ENCODE measurements at regions not wholly inside any gene's neighbourhood (a gene's known extent, or its start where the extent isn't known, plus 50 kb on each side); places are given as distances from the start of the nearest gene placed in this dataset.
"Not testable (repeated sequence)": the region's sequence is repeated elsewhere in the genome, so short reads cannot be mapped to it uniquely, and the experiment has no call there.

DNA sequence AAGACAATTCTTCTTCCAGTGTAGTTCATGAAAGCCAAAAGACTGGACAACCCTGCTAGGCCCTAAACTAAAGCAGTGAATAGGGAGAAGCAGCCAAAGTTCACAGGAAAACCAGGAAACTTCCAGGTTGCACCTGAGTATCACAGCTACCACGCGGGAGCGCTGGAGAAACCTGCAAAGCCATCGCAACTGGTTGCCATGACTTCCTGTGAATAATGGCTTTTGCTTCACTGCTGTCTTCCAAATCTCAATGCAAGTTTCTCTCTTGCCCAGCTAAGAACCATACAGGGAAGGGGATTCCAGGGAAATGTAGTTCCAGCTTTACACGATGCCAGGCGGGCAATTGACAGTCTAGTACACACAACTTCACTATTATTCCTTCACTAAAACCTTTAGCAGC, 114.1 kb downstream of the GXYLT1 start:
- no peak for DNase-seq (ENCODE audit: low read depth)

DNA sequence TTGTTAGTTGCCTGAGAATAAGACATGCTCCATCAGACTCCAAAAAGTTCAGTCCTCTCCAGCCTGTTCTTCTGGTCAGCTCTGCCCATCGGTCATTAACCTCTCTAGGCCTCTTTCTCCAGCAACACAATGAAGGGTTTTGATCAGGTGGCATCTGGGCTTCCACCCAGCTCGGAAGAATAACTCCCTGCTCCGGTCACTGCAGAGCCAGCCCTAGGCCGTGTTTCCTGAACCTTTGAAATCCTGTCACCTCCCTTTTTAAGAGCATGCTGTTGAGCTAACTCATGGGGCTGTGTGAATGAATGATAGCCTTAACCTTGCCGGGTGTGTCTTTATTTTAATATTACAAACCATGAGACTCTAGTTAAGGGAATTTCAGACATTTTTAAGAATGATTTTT, 117.1 kb downstream of the GXYLT1 start:
- no peak for DNase-seq (ENCODE audit: low read depth)

DNA sequence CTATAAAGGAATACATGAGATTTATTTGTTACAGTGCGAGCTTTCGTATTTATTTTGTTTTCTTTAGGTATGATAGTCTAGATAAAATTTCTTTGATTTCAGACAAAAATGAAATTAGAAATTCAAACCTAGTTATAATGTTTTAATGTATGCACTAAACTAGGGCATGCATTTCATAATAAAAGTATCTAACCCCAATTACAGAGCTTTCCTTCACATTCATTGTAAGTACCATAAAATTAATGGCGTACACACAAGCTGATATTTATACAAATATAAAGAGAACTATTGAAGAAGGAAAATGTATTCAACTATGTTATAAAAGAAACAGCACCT, 120.2 kb downstream of the GXYLT1 start:
- no peak for DNase-seq (ENCODE audit: low read depth)

DNA sequence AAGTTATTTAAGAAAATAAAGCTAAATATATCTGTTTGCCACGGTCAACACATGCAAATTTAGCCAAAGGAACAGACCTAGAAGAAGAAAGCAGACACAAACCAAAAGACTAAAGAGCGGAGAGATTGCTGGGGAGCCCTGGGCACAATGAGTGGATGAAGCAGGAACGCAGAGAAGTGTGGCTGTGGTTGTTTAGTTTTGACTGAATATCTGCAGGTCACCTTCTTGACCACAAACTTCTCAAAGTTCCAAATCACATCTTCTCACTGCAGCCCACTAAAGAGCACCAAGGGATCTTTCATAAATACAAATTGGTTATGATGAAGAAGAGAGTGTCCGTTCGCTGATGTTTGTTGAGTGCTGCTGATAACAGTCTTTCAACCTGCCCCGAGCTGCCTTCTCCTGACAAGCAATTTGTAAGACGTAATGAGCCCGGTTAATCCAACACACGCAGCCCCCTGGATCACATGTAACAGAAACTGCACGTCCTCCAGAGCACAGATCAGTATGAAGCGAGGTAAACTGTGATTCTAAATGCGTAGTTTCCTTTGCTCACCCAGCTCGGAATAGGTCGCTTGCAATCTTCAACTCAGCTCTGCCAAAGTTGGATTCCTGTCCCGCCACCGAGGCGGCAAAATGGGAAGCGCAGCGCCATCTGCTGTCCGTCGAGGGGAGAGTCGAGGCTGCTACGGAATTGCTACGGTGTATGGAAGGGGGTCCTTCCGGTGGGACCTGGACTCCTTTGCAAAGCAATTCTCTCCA, 120.8 kb downstream of the GXYLT1 start:
- DNase-seq (ENCODE audit: low read depth): peak; percentile 45

DNA sequence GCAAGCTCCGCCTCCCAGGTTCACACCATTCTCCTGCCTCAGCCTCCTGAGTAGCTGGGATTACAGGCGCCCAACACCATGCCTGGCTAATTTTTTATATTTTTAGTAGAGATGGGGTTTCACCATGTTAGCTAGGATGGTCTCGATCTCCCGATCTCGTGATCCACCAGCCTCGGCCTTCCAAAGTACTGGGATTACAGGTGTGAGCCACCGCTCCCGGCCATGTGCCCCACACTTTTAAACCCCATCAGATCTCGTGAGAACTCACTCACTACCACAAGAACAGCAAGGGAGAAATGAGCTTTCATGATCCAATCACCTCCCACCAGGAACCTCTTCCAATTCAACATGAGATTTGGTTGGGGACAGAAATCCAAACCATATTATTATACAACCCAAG, 122.7 kb downstream of the GXYLT1 start:
- not testable (repeated sequence) for DNase-seq (ENCODE audit: low read depth)

DNA sequence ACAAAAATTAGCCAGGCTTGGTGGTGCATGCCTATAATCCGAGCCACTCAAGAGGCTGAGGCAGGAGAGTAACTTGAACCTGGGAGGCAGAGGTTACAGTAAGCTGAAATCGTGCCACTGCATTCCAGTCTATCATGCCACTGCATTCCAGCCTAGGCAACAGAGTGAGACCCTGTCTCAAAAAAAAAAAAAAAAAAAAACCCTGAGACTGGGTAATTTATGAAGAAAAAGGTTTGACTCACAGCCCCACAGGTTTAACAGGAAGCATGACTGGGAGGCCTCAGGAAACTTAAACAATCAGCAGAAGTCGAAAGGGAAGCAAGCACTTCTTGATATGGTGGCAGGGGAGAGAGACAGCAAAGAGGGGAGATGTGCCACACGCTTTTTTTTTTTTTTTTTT, 123.2 kb downstream of the GXYLT1 start:
- no peak for DNase-seq (ENCODE audit: low read depth)

DNA sequence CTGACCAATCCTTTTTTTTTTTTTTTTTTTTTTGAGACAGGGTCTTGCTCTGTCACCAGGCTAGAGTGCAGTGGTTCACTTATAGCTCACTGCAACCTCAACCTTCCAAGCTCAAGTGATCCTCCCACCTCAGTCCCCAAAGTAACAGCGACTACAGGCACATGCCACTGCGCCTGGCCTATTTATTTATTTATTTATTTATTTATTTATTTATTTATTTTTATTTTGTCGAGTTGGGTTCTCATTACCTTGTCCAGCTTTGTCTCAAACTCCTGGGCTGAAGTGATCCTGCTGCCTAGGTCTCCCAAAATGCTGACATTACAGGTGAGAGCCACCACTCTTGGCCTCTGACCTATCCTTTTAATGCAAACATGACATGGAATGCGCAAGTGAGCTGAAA, 124.4 kb downstream of the GXYLT1 start:
- no peak for DNase-seq (ENCODE audit: low read depth)

DNA sequence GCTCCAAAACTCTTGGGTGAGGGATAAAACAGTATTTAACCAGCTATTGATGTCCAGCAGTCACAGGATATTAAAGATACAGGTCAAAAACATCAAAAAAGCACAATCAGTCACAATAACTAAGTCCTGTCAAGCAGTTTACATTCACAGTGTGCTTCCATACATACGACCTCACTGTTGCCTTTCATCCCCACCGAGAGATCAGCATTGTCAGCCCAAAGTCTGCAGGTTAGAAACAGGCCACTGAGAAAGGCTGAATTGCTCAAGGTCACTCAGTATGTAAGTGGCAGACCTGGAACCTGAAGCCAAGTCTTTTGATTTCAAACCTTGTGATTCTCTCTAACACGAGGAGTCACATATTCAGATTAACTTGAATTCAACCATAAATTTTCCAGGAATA, 124.9 kb downstream of the GXYLT1 start:
- no peak for DNase-seq (ENCODE audit: low read depth)

DNA sequence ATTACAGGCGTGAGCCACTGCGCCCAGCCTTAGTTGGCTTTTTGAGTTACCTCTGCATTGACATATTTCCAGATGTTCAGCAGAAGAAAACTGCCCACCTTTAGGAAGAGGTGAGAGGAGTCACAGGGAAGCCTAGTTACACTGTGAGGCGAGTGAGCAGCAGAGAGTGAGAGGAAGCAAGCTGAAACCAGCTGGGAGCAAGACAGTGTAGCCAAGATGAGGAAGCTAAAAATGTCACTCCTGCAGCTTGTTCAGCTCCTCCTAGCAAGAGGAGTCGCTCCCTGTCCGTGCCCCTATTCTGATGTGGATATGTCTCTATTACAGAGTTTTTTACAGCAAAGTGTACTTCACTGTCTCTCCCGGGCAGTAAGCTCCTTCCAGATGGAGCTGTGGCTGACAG, 127.6 kb downstream of the GXYLT1 start:
- no peak for DNase-seq (ENCODE audit: low read depth)

DNA sequence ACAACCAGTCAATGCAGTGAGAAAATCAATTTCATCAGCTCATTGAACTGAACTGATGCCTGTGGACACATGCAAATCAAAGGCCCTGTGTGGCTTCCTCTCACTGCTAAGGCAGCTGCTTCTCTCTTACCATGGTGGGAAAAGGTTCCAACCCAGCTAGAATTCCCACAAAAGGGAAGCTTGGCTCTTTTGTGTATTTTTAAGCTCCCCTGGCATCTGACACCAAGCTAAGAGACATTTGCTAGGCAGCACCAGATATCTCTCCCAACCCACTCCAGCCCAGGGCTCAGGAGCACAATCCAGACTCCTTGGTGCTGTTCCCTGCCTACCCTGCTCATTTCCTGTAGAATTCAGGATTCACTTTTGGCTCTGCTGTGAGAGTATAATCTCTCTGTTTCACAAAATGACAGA, 129.6 kb downstream of the GXYLT1 start:
- DNase-seq (ENCODE audit: low read depth): no peak

DNA sequence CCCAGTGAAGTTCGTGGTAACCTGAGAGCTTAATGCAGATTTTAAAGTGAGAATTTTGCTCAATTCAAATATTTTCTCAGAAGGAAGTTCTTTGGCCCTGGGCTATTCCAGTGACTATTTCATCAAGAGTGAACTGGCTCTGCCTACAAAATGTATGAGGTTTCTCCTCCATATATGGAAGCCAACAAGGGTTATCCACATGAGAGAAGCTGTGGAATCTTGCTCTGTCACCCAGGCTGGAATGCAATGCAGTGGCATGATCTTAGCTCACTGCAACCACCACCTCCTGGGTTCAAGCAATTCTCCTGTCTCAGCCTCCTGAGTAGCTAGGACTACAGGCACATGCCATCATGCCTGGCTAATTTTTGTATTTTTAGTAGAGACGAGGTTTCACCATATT, 132.2 kb downstream of the GXYLT1 start:
- not testable (repeated sequence) for DNase-seq (ENCODE audit: low read depth)

DNA sequence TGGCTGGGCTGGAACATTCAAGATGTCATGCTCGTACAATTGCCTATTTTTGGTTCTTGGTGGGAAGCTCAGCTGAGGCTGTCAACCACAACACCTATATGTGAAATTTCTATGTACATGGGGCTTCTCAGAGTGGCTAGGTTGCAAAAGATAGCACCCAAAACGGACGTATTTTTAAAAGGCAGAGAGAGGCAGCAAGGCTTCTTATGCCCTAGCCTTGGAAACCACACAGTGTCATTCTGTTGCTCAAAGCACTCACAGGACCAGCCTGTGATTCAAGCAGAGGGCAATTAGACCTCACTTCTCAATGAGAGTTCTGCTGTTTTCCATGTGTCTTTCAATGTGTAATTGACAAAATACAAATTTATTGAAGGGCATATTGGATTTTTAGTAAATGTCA, 134.0 kb downstream of the GXYLT1 start:
- DNase-seq (ENCODE audit: low read depth): no peak

DNA sequence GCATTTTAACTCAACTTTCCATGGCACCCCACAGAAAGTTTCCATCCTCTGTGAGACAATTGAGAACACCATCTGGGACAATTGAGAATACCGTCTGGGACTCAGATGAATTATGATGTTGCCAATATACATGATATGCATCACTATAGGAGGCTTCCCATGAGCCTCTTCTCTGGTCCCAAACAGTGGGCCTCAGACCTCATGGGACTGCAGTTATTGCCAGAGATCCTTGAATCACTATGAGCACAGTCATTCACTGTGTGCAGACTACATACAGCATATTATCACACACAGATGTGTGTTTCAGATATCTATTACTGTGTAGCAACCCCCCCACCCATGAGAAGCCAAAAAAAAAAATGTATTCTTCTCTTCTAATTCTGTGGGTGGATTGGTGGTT, 134.4 kb downstream of the GXYLT1 start:
- no peak for DNase-seq (ENCODE audit: low read depth)

DNA sequence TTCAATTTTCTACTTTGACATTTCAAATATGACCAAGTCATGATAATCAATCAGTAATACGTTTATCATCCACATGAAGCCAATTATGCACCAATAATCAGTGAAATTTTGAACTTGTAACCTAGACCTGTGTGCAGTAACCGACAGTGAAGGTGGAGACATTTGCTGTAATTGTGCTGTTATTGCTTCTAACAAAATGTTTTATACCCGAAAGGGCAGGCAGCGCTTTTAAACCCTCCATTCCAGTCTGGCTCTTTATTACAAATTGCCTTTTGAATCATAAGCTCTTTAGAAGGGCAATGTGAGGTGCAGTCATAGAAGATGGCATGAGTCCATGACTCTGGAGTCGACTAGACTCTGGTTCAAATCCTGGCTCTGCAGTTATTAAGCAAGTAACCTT, 135.7 kb downstream of the GXYLT1 start:
- no peak for DNase-seq (ENCODE audit: low read depth)

DNA sequence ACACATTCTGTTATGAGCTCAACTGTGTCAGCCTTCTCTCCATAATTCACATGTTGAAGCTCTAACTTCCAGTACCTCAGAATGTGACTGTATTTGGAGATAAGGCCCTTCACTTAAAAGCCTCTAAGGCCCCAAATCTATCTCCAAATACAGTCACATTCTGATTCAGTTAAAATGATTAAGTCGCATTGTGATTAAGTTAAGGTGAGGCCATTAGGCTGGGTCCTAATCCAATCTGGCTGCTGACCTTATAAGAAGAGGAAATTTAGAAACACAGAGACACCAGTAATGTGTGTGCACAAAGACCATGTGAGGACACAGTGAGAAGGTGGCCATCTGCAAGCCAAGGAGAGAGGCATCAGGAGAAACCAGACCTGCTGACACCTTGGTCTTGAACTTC, 141.6 kb downstream of the GXYLT1 start:
- DNase-seq (ENCODE audit: low read depth): no peak

DNA sequence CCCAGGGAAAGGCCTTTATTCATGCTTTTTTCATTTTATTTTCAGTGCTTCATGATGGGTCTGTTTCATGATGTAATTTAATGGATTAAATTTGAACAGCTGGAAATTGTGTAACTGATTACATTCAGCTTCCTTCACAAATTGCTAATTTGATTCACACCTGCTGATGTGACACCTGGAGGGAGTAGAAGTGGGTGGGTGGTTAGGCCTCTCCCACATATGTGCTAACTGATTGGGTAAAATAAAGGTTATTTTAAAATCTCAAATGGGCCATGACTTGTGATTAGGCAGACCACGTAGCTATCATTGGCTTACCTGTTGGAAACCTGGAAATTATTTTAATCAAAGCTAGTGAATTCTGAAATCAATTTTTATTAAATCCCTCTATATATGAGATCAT, 142.1 kb downstream of the GXYLT1 start:
- no peak for DNase-seq (ENCODE audit: low read depth)

DNA sequence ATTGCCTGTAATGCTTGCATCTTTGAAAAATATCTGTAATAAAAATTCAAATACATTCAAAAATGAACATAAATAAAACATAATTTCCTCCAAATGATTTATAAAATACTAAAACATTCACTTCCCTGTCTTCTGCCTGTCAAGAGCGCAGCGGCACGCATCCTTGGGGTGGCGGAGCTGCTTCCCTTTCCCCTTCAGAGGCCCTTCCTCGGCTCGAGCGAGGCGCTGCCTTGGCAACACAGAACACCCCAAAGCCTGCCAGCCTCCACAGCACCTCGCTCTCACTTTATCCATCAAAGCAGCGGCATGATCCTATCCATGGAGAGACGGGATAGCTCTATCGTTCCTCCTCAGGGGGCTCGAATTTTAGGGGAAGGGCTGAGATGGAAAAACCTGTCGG, 146.2 kb downstream of the GXYLT1 start:
- DNase-seq (ENCODE audit: low read depth): no peak

DNA sequence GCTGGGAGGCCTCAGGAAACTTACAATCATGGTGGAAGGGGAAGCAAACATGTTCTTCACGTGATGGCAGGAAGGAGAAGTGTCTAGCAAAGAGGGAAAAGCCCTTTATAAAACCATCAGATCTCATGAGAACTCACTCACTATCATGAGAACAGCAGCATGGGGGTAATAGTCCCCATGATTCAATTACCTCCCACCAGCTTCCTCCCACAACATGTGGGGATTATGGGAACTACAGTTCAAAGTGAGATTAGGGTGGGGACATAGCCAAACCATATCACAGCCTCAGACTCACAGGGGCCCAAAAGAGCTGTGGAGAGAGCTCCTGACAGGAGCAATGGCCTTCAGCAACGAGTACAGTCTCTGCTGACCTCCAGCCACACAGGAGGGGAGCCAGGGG, 151.4 kb downstream of the GXYLT1 start:
- no peak for DNase-seq (ENCODE audit: low read depth)

DNA sequence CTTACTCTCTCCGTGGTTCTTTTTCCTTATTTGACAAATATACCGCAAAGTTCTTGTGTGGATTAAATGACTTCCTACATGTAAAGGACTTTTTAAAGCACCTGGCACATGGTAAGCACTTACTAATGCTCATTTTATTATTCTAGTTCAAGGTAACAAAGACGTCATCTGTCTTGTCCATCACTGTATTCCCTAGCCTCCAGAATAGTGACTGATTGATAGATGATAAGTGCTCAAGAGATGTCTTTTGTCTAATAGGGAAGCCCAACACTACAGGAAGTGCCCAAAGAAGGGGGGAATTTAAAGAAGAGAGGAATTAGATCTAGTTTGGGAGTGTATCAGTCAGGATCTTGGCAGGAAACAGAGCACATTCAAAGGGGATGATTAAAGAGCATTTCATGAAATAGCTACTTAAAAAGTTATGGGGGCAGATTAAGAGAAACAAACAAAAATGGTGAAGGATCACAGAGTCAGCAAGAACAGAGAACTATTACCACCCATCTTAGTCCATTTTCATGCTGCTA, 151.9 kb downstream of the GXYLT1 start:
- DNase-seq (ENCODE audit: low read depth): no peak

DNA sequence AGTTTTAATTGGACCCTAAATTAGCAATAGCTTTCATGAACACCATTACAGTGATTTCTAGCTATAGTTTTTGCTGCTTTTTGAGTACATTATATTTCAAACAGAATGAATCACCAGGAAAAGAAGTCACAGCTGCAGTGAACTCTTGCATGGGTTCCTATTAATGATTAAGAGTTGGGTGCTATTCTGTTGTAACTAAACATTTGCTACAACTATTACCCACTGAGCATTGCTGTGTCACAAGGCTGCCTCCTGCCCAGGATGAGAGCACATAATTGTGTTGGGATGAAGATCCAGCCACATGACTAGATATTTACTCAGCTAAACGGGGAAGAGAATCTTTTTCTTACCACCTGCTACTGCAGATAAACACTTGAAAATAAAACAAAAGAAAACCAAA, 152.7 kb downstream of the GXYLT1 start:
- DNase-seq (ENCODE audit: low read depth): no peak

DNA sequence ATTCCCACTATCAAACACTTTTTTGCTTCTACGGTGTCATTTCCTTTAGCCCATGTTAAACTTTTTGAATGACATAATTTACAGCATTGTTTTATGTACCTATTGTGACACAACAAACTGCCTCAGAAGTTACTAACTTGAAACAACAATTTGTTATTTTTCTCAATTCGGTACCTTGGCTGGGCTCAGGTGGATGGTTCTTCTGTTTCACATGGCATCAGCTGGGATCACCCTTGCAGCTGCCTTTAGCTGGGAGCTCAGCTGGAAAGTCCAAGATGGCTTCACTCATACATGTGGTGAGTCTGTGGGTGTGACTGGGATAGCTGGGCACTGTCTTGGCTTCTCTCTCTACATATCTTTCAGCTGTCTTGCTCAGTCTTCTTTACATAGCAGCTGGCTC, 156.0 kb downstream of the GXYLT1 start:
- DNase-seq (ENCODE audit: low read depth): no peak

DNA sequence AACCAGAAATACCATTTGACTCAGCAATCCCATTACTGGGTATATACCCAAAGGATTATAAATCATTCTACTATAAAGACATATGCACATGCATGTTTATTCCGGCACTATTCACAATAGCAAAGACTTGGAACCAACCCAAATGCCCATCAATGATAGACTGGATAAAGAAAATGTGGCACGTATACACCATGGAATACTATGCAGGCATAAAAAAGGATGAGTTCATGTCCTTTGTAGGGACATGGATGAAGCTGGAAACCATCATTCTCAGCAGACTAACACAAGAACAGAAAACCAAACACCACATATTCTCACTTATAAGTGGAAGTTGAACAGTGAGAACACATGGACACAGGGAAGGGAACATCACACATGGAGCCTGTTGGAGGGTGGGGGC, 158.2 kb downstream of the GXYLT1 start:
- not testable (repeated sequence) for DNase-seq (ENCODE audit: low read depth)

DNA sequence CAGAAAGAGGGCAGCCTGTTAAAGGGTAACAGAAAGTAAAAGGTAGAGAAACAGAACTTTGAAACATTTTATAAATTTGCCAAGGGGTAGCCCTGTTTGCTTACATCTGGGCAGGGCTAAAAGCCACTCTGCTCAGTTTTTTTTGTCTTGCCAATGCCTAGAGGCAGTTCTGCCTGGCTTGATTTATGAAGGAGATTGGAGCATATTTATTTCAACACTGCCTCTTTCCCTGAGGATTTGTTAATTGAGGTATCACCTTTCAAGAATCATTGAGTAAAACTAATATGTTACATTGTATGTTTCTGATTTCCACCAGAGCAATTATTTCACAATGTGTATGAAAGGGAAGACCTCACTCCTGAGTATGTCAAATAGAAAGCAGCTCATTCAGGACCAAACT, 160.8 kb downstream of the GXYLT1 start:
- no peak for DNase-seq (ENCODE audit: low read depth)

DNA sequence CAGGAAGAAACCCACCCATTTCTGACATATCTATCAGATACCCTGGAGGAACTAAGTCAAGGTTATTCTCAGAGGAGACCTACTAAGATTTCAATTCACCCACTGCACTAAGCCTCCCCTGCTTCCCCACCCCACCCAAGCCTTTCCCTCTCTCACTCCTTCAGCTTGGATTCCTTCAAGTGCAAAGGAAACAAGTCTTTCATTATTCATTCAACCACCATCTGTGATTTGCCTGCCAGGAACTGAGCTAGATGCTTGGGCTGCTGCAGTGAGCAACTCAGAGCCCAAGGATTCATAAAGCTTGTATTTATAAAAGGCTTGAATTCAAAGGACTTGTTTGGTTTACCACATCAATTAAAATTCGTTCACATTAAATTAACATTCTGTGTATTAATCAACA, 161.3 kb downstream of the GXYLT1 start:
- DNase-seq (ENCODE audit: low read depth): no peak

DNA sequence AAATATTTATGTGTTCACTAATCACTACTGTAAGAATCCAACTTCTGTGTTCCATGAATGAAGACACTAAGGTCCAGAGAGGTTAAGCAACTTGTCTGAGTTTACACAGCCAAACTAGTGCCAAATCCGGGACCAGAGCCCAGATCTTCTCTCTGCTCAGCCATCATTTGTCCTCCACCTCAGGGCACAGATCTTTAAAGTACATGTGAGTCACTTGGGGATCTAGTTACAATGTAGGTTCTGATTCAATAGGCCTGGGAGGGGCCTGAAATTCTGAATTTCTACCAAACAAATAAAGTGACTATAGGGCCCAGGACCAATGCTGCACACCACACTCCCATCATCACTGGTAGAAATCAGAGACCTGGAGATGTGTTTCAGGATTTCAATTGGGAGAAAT, 162.9 kb downstream of the GXYLT1 start:
- no peak for DNase-seq (ENCODE audit: low read depth)
